ENCODE measurements at regions not wholly inside any gene's neighbourhood (a gene's known extent, or its start where the extent isn't known, plus 50 kb on each side); places are given as distances from the start of the nearest gene placed in this dataset.

- Histone ChIP-seq H3K4me3 (no peak overlapping the region), H3K27ac (replicated peaks in 1 of 4) (no peak overlapping the region), H3K9me3 (no peaks in the 10 kb centered on the region), H3K36me3 (no peaks in the 10 kb centered on the region), H3K27me3 (no peaks in the 10 kb centered on the region), H3K4me1 (no peaks in the 10 kb centered on the region)
- 62% methylated on average over 5 of the region's 5 CpGs for WGBS
- no peak for TF ChIP-seq POLR2A (IDR thresholded peaks at IDR 0.05; ENCODE audit: low read depth)
- TF ChIP-seq POLR2AphosphoS5 (IDR thresholded peaks at IDR 0.05): no peak
- TF ChIP-seq, protein P1, sequence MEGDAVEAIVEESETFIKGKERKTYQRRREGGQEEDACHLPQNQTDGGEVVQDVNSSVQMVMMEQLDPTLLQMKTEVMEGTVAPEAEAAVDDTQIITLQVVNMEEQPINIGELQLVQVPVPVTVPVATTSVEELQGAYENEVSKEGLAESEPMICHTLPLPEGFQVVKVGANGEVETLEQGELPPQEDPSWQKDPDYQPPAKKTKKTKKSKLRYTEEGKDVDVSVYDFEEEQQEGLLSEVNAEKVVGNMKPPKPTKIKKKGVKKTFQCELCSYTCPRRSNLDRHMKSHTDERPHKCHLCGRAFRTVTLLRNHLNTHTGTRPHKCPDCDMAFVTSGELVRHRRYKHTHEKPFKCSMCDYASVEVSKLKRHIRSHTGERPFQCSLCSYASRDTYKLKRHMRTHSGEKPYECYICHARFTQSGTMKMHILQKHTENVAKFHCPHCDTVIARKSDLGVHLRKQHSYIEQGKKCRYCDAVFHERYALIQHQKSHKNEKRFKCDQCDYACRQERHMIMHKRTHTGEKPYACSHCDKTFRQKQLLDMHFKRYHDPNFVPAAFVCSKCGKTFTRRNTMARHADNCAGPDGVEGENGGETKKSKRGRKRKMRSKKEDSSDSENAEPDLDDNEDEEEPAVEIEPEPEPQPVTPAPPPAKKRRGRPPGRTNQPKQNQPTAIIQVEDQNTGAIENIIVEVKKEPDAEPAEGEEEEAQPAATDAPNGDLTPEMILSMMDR (IDR thresholded peaks at IDR 0.05): no peak
- TF ChIP-seq EP300 (IDR thresholded peaks at IDR 0.05): no peak
- no peak for DNase-seq (ENCODE audit: extremely low spot score)
- intact Hi-C loops (cut with DNase I): no loop called here
These were observed 285.7 kb upstream of the ROBO2 start for GRCh38 chr3:76754247-76754646.

- WGBS: 85% methylated on average over 8 of the region's 8 CpGs
- H3K36me3 ChIP-seq: no peaks in the 10 kb centered on the region
- no peaks in the 10 kb centered on the region for H3K27me3 ChIP-seq
- H3K4me1 ChIP-seq: no peaks in the 10 kb centered on the region
- no peak for DNase-seq (ENCODE audit: extremely low spot score)
- intact Hi-C loops (cut with DNase I): no loop called here
- H3K27ac ChIP-seq (replicated peaks in 1 of 4): no peak overlapping the region
- no peaks in the 10 kb centered on the region for H3K9me3 ChIP-seq
- no peak for TF ChIP-seq POLR2A (IDR thresholded peaks at IDR 0.05; ENCODE audit: low read depth)
- TF ChIP-seq, protein P1 (IDR thresholded peaks at IDR 0.05): no peak
- no peak for TF ChIP-seq POLR2AphosphoS5 (IDR thresholded peaks at IDR 0.05)
- no peak for TF ChIP-seq EP300 (IDR thresholded peaks at IDR 0.05)
- no peak overlapping the region for H3K4me3 ChIP-seq
These were observed 283.3 kb upstream of the ROBO2 start for GRCh38 chr3:76756577-76756976.

- TF ChIP-seq EP300 (IDR thresholded peaks at IDR 0.05) (no peak), POLR2A (IDR thresholded peaks at IDR 0.05; ENCODE audit: low read depth) (no peak), POLR2AphosphoS5 (IDR thresholded peaks at IDR 0.05) (no peak)
- TF ChIP-seq, protein P1 (IDR thresholded peaks at IDR 0.05): no peak
These were observed 279.6 kb upstream of the ROBO2 start for GRCh38 chr3:76760336-76760735.

GRCh38 chr3:76765511-76765910 lies 274.4 kb upstream of the ROBO2 start:
- 39% methylated on average over 5 of the region's 5 CpGs for WGBS
- intact Hi-C loops (cut with DNase I): no loop called here
- Histone ChIP-seq H3K4me1 (no peaks in the 10 kb centered on the region), H3K27me3 (no peaks in the 10 kb centered on the region), H3K27ac (replicated peaks in 1 of 4) (no peak overlapping the region), H3K36me3 (no peaks in the 10 kb centered on the region), H3K9me3 (no peaks in the 10 kb centered on the region), H3K4me3 (no peak overlapping the region)
- TF ChIP-seq EP300 (IDR thresholded peaks at IDR 0.05) (no peak), POLR2AphosphoS5 (IDR thresholded peaks at IDR 0.05) (no peak), POLR2A (IDR thresholded peaks at IDR 0.05; ENCODE audit: low read depth) (no peak)
- TF ChIP-seq, protein P1 (IDR thresholded peaks at IDR 0.05): no peak
- no peak for DNase-seq (ENCODE audit: extremely low spot score)

More at GRCh38 chr3:76760336-76760735, 279.6 kb upstream of the ROBO2 start:
- Histone ChIP-seq H3K36me3 (no peaks in the 10 kb centered on the region), H3K9me3 (no peaks in the 10 kb centered on the region), H3K4me1 (no peaks in the 10 kb centered on the region), H3K27ac (replicated peaks in 1 of 4) (no peak overlapping the region), H3K27me3 (no peaks in the 10 kb centered on the region), H3K4me3 (no peak overlapping the region)
- no peak for DNase-seq (ENCODE audit: extremely low spot score)
- 84% methylated on average over 3 of the region's 3 CpGs for WGBS
- intact Hi-C loops (cut with DNase I): no loop called here

DNA sequence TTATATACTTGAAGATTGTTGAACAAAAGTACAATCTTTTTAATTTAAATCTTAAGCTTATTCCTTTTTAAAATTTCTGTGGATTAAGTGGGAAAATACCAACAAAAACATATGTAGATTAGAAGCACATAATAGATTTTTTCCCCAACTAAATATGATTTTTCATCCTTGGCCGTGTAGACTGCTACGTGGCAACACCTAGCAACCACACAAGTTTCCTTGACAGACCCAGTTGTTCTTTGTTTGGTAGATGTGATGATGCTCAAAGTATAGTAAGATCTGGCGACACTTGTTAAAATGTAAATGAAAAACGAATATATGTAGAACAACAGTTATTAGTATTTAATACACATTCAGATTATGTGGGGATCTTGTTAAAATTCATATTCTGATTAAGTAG lies 271.0 kb upstream of the ROBO2 start:
- TF ChIP-seq, protein P1 (IDR thresholded peaks at IDR 0.05): no peak
- TF ChIP-seq POLR2AphosphoS5 (IDR thresholded peaks at IDR 0.05): no peak
- Histone ChIP-seq H3K4me1 (no peaks in the 10 kb centered on the region), H3K4me3 (no peak overlapping the region), H3K9me3 (no peaks in the 10 kb centered on the region), H3K36me3 (no peaks in the 10 kb centered on the region), H3K27me3 (no peaks in the 10 kb centered on the region), H3K27ac (replicated peaks in 1 of 4) (no peak overlapping the region)
- WGBS: 82% methylated on average over 4 of the region's 4 CpGs
- intact Hi-C loops (cut with DNase I): no loop called here
- DNase-seq (ENCODE audit: extremely low spot score): no peak

Measured in esophagus muscularis mucosa (tissue), 4 donors.